Tibial nerve (tissue), 3 donors: ENCODE measurements at regions not wholly inside any gene's neighbourhood (a gene's known extent, or its start where the extent isn't known, plus 50 kb on each side); places are given as distances from the start of the nearest gene placed in this dataset.

ENCODE experiments used
- POLR2A ChIP-seq, 2 donors: fragments of 450-650 bp; IDR thresholded peaks; one replicate each; pipeline ENCODE4 v1.6.1; 2017; ENCODE audit warnings: antibody characterized with exemption in 2 of 2, mild to moderate bottlenecking in 2 of 2, moderate library complexity in 2 of 2
- TF ChIP-seq, protein P1 (sequence below), 5 experiments: fragments of 200-600 bp in 3 of 5; fragments of 450-650 bp in 2 of 5; sonication (generic) in 3 of 5; IDR thresholded peaks; one replicate each; pipeline ENCODE4 v1.5.1; 2016 to 2019; ENCODE audit warnings: antibody characterized with exemption in 5 of 5, mild to moderate bottlenecking in 3 of 5, moderate library complexity in 2 of 5

DNA sequence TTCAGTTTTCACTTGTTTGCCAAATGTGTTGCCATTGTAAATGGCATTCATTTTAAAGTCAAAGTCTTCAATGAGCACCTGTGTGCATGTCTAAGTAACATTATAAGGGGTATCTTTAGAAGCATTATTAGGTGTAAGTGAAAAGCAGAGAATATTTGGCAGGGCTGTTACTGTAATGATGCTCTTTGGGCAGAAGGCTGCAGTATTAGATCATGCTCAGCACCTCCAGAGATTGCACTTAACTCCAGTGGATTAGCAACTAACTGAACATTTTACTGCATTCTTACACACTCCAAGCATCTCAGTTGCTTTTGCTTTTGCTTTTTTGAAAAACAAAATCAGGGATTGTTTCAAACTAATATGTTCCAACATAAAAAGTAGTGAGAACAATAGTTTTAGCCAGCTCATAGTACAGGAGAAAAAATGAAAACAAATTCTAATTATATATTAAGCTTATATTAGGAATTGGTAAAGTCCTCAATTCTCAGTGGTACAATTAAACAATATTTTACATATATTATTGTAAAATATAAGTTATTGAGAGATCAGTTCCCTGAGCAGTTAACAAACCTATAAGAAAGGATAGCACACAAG lies 1740.9 kb upstream of the CDH9 start:
- TF ChIP-seq, protein P1, sequence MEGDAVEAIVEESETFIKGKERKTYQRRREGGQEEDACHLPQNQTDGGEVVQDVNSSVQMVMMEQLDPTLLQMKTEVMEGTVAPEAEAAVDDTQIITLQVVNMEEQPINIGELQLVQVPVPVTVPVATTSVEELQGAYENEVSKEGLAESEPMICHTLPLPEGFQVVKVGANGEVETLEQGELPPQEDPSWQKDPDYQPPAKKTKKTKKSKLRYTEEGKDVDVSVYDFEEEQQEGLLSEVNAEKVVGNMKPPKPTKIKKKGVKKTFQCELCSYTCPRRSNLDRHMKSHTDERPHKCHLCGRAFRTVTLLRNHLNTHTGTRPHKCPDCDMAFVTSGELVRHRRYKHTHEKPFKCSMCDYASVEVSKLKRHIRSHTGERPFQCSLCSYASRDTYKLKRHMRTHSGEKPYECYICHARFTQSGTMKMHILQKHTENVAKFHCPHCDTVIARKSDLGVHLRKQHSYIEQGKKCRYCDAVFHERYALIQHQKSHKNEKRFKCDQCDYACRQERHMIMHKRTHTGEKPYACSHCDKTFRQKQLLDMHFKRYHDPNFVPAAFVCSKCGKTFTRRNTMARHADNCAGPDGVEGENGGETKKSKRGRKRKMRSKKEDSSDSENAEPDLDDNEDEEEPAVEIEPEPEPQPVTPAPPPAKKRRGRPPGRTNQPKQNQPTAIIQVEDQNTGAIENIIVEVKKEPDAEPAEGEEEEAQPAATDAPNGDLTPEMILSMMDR (IDR thresholded peaks at IDR 0.05): no peak
- TF ChIP-seq POLR2A (IDR thresholded peaks at IDR 0.05): no peak
